H1 (cell line): ENCODE measurements at regions not wholly inside any gene's neighbourhood (a gene's known extent, or its start where the extent isn't known, plus 50 kb on each side); places are given as distances from the start of the nearest gene placed in this dataset.

Experiments used
- CTCF ChIA-PET: fragments of 300-600 bp; sonication (Branson Sonifier 250); formaldehyde crosslinking; loops from one replicate; lab custom pipeline; 2021; ENCODE audit not compliant: partially characterized antibody; lab: Charles Lee
- POLR2A ChIA-PET: fragments of 300-600 bp; sonication (Branson Sonifier 250); formaldehyde crosslinking; loops from one replicate; lab custom pipeline; 2021; ENCODE audit warnings: inconsistent platforms; ENCODE audit not compliant: partially characterized antibody; lab: Charles Lee
- DNase-seq, 2 experiments: peaks; one replicate each; pipeline versions ENCODE4 v3.0.0 to v3.0.0-alpha.2; 2010 to 2022; ENCODE audit warnings: low spot score in 2 of 2, low read depth in 1 of 2, mixed read lengths in 1 of 2
- FAIRE-seq: peaks from 2 replicates; lab custom pipeline; 2011; peaks lifted over from hg19 to GRCh38; lab: Jason Lieb, UNC
- H2AFZ ChIP-seq: 2 replicates; pipeline ENCODE4 v1.8.1; 2012; ENCODE audit warnings: low read length, inconsistent platforms
- H2AK5ac ChIP-seq: 2 replicates; pipeline ENCODE4 v1.6.1; 2013; ENCODE audit warnings: low read depth, low read length
- H2BK120ac ChIP-seq: replicated peaks from 2 replicates; pipeline ENCODE3; 2013; ENCODE audit warnings: low read depth, low read length, inconsistent platforms
- H2BK12ac ChIP-seq: 2 replicates; pipeline ENCODE4 v1.6.1; 2013; ENCODE audit warnings: low read depth, low read length
- H2BK15ac ChIP-seq: 2 replicates; pipeline ENCODE4 v1.6.1; 2013; ENCODE audit warnings: low read length
- H2BK20ac ChIP-seq: 2 replicates; pipeline ENCODE4 v1.6.1; 2013; ENCODE audit warnings: low read length
- H2BK5ac ChIP-seq: 2 replicates; pipeline ENCODE4 v1.6.1; 2013; ENCODE audit warnings: low read depth, low read length
- H3K14ac ChIP-seq: 2 replicates; pipeline ENCODE4 v1.6.1; 2013; ENCODE audit warnings: inconsistent platforms; ENCODE audit not compliant: insufficient read length
- H3K18ac ChIP-seq: 2 replicates; pipeline ENCODE4 v1.6.1; 2013; ENCODE audit warnings: low read length; ENCODE audit errors: extremely low read depth
- H3K23ac ChIP-seq: 2 replicates; pipeline ENCODE4 v1.6.1; 2013; ENCODE audit warnings: inconsistent platforms; ENCODE audit not compliant: insufficient read length
- H3K23me2 ChIP-seq: 2 replicates; pipeline ENCODE4 v1.6.1; 2013; ENCODE audit warnings: low read depth, low read length
- H3K27ac ChIP-seq: 2 replicates; pipeline ENCODE4 v1.6.1; 2011; ENCODE audit warnings: low read depth, low read length, inconsistent platforms
- H3K27me3 ChIP-seq, 4 experiments: replicated peaks in 1 of 4; 1 replicate in 1 of 4; 2 replicates in 3 of 4; pipeline versions ENCODE4 v1.6.1 to v1.8.1; 2011 to 2013; ENCODE audit warnings: low read length in 3 of 4, mild to moderate bottlenecking in 3 of 4, inconsistent platforms in 2 of 4, mixed read lengths in 2 of 4, moderate library complexity in 1 of 4; ENCODE audit not compliant: control insufficient read depth in 3 of 4, insufficient read depth in 3 of 4; ENCODE audit errors: extremely low read depth in 1 of 4
- H3K36me3 ChIP-seq, 4 experiments: 2 replicates each; pipeline versions ENCODE4 v1.6.1 to v1.8.1; 2011 to 2013; ENCODE audit warnings: mild to moderate bottlenecking in 4 of 4, low read length in 3 of 4, moderate library complexity in 2 of 4, control low read depth in 1 of 4, inconsistent platforms in 1 of 4; ENCODE audit not compliant: insufficient read depth in 4 of 4, control insufficient read depth in 2 of 4
- H3K4ac ChIP-seq: replicated peaks from 2 replicates; pipeline ENCODE3; 2013; ENCODE audit warnings: low read length, low read depth, mixed read lengths, inconsistent platforms; ENCODE audit not compliant: insufficient read length
- H3K4me1 ChIP-seq, 4 experiments: replicated peaks in 1 of 4; 1 replicate in 1 of 4; 2 replicates in 3 of 4; pipeline versions ENCODE4 v1.6.1 to v1.8.1; 2011 to 2013; ENCODE audit warnings: low read length in 3 of 4, inconsistent platforms in 2 of 4, mixed read lengths in 1 of 4; ENCODE audit not compliant: insufficient read depth in 4 of 4, control insufficient read depth in 3 of 4
- H3K4me2 ChIP-seq, 2 experiments: 2 replicates each; pipeline versions ENCODE4 v1.6.1 to v1.8.1; 2011 to 2013; ENCODE audit warnings: low read depth in 2 of 2, low read length in 2 of 2, control low read depth in 1 of 2, inconsistent platforms in 1 of 2, mild to moderate bottlenecking in 1 of 2; ENCODE audit not compliant: insufficient read depth in 1 of 2
- H3K4me3 ChIP-seq, 4 experiments: fragments of 200-600, 300-600 bp in 1 of 4; sonication (generic), shearing (Covaris generic), sonication (Bioruptor Twin) in 1 of 4; 2 replicates each; pipeline versions ENCODE4 v1.5.1 to v1.8.1; 2011 to 2016; ENCODE audit warnings: low read length in 4 of 4, low read depth in 3 of 4, control low read depth in 2 of 4, inconsistent platforms in 2 of 4, mild to moderate bottlenecking in 2 of 4, mixed read lengths in 1 of 4, moderate library complexity in 1 of 4; ENCODE audit not compliant: insufficient read depth in 2 of 4; ENCODE audit errors: extremely low read depth in 1 of 4
- H3K56ac ChIP-seq: replicated peaks from 2 replicates; pipeline ENCODE3; 2013; ENCODE audit warnings: low read depth, mild to moderate bottlenecking, mixed read lengths, low read length, inconsistent platforms; ENCODE audit not compliant: insufficient read length
- H3K79me1 ChIP-seq: 2 replicates; pipeline ENCODE4 v1.6.1; 2013; ENCODE audit warnings: low read depth, low read length, control low read depth
- H3K79me2 ChIP-seq, 2 experiments: 2 replicates each; pipeline versions ENCODE4 v1.6.1 to v1.8.1; 2012 to 2013; ENCODE audit warnings: low read length in 2 of 2, mild to moderate bottlenecking in 2 of 2, inconsistent platforms in 1 of 2; ENCODE audit not compliant: insufficient read depth in 2 of 2, control insufficient read depth in 1 of 2
- H3K9ac ChIP-seq, 4 experiments: replicated peaks in 1 of 4; 1 replicate in 1 of 4; 2 replicates in 3 of 4; pipeline versions ENCODE4 v1.6.1 to v1.8.1; 2011 to 2013; ENCODE audit warnings: low read depth in 3 of 4, low read length in 3 of 4, control low read depth in 2 of 4, mild to moderate bottlenecking in 2 of 4, moderate library complexity in 2 of 4, inconsistent platforms in 1 of 4; ENCODE audit errors: extremely low read depth in 1 of 4
- H3K9me3 ChIP-seq, 2 experiments: 2 replicates each; pipeline versions ENCODE4 v1.6.1 to v1.8.1; 2012 to 2013; ENCODE audit warnings: mild to moderate bottlenecking in 2 of 2, moderate library complexity in 2 of 2, control low read depth in 1 of 2, inconsistent platforms in 1 of 2, low read depth in 1 of 2, low read length in 1 of 2, mixed read lengths in 1 of 2; ENCODE audit not compliant: insufficient read depth in 2 of 2
- H4K20me1 ChIP-seq, 2 experiments: replicated peaks in 1 of 2; 2 replicates each; pipeline versions ENCODE3 to v1.8.1; 2011 to 2013; ENCODE audit warnings: inconsistent platforms in 2 of 2, low read length in 2 of 2, mild to moderate bottlenecking in 1 of 2; ENCODE audit not compliant: insufficient read depth in 2 of 2, control insufficient read depth in 1 of 2
- H4K5ac ChIP-seq: 2 replicates; pipeline ENCODE4 v1.6.1; 2013; ENCODE audit warnings: low read length, low read depth, mixed read lengths, inconsistent platforms; ENCODE audit not compliant: insufficient read length
- H4K8ac ChIP-seq: 2 replicates; pipeline ENCODE4 v1.8.0; 2013; ENCODE audit warnings: mild to moderate bottlenecking, moderate library complexity, low read length, inconsistent platforms; ENCODE audit not compliant: insufficient read depth; ENCODE audit errors: extremely low read depth
- H4K91ac ChIP-seq: replicated peaks from 2 replicates; pipeline ENCODE3; 2013; ENCODE audit warnings: low read length, mixed read lengths, inconsistent platforms; ENCODE audit not compliant: insufficient read length
- CBX5 ChIP-seq: fragments of 300-800, 300-1000 bp; sonication (generic); IDR thresholded peaks from 2 replicates; pipeline ENCODE4 v1.7.1; 2016; ENCODE audit warnings: antibody characterized with exemption, low read length, low read depth
- CTBP2 ChIP-seq: IDR thresholded peaks from 2 replicates; pipeline ENCODE4 v1.7.0; 2011; ENCODE audit warnings: borderline replicate concordance, mild to moderate bottlenecking, moderate library complexity, mixed read lengths, low read length; ENCODE audit not compliant: insufficient read depth, insufficient read length
- EZH2 ChIP-seq: fragments of 200-600 bp; sonication (generic); IDR thresholded peaks from 2 replicates; pipeline ENCODE4 v1.7.1; 2012; ENCODE audit warnings: low read depth, mild to moderate bottlenecking, moderate library complexity, low read length, inconsistent platforms; ENCODE audit not compliant: severe bottlenecking
- NRF1 ChIP-seq: IDR thresholded peaks from 2 replicates; pipeline ENCODE4 v1.6.1; 2011; ENCODE audit warnings: mild to moderate bottlenecking, low read depth, low read length, improper control_type of control experiment
- POLR2A ChIP-seq, 2 experiments: IDR thresholded peaks; 1 replicate in 1 of 2; 2 replicates in 1 of 2; pipeline ENCODE4 v1.6.1; 2011; ENCODE audit warnings: low read depth in 2 of 2, low read length in 2 of 2, mild to moderate bottlenecking in 2 of 2; ENCODE audit errors: control extremely low read depth in 1 of 2
- WGBS, 2 experiments: shearing (Covaris generic) in 1 of 2; methylation state at CpG; one replicate each; pipeline versions ENCODE4 v1.1.6 to v1.1.7; 2013 to 2015; ENCODE audit warnings: low lambda C conversion rate in 2 of 2, mixed read lengths in 2 of 2, inconsistent platforms in 1 of 2, low coverage in 1 of 2, missing lambda C conversion rate in 1 of 2; ENCODE audit not compliant: insufficient replicate concordance in 2 of 2, insufficient coverage in 1 of 2, insufficient read length in 1 of 2; ENCODE audit errors: extremely low coverage in 1 of 2, missing lambda C conversion rate in 1 of 2; 5-methylcytosine and 5-hydroxymethylcytosine counted together
- TF ChIP-seq, protein P1 (sequence below): IDR thresholded peaks from 2 replicates; pipeline ENCODE4 v1.6.1; 2012; ENCODE audit warnings: inconsistent platforms

DNA sequence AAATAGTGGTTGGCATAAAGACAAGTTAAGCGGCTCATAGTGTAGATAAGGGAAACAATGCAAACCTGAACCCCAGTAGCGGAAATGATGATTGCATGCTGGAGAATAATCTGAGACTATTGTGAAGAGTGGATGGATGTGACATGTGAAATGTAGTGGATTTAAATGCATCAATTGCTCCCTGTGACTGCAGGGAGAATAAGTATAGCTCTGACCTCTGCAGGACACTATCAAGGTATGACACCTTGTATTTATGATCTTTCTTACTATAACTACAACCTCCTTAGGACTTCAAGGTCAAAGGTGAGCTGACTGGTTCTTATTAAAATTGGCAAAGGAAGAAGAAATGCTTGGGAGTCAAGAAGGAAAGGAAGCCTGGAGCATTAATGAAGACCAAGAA is 285.6 kb downstream of the GRIN2B start:
- no peak overlapping the region for H4K91ac ChIP-seq
- no peaks in the 10 kb centered on the region; a peak in 1 of 7 replicates for H3K27me3 ChIP-seq
- ChIA-PET POLR2A (no interaction called here), CTCF (interaction anchor here (1.0 to 1.4 kb wide), 2 partner anchors 36 to 286 kb away, joined by 3 to 4 read pairs; no protein-coding TSS in a partner anchor)
- TF ChIP-seq POLR2A (IDR thresholded peaks at IDR 0.05; ENCODE audit: control extremely low read depth in 1 of 2, low read depth in 2 of 2, low read length in 2 of 2) (no peak), EZH2 (no peak), CBX5 (no peak), NRF1 (no peak), CTBP2 (no peak)
- TF ChIP-seq, protein P1, sequence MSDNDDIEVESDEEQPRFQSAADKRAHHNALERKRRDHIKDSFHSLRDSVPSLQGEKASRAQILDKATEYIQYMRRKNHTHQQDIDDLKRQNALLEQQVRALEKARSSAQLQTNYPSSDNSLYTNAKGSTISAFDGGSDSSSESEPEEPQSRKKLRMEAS: no peak
- no peaks in the 10 kb centered on the region for H3K23me2 ChIP-seq
- H3K23ac ChIP-seq: no peak overlapping the region
- H4K8ac ChIP-seq: no peak overlapping the region
- H3K79me2 ChIP-seq: no peaks in the 10 kb centered on the region
- H4K20me1 ChIP-seq: no peaks in the 10 kb centered on the region
- H3K9ac ChIP-seq: no peak overlapping the region
- 92% methylated on average over 2 of the region's 2 CpGs; no CpG with 5 or more reads in 1 of the 2 experiments for WGBS, 2 experiments
- H2BK15ac ChIP-seq: no peak overlapping the region
- no peaks in the 10 kb centered on the region for H3K36me3 ChIP-seq
- H2AFZ ChIP-seq: no peak overlapping the region
- H2BK12ac ChIP-seq: no peak overlapping the region
- no peak overlapping the region for H3K56ac ChIP-seq
- no peak overlapping the region for H3K4ac ChIP-seq
- no peak for DNase-seq
- no peak overlapping the region for H2BK5ac ChIP-seq
- H2BK120ac ChIP-seq: no peak overlapping the region
- no peak overlapping the region for H2BK20ac ChIP-seq
- no peak overlapping the region for H3K18ac ChIP-seq
- H2AK5ac ChIP-seq: no peak overlapping the region
- no peaks in the 10 kb centered on the region for H3K9me3 ChIP-seq
- H3K14ac ChIP-seq: no peak overlapping the region
- no peak overlapping the region for H3K27ac ChIP-seq
- H3K4me1 ChIP-seq: no peaks in the 10 kb centered on the region
- H3K4me3 ChIP-seq: no peak overlapping the region
- no peak for FAIRE-seq
- H4K5ac ChIP-seq: no peak overlapping the region
- H3K4me2 ChIP-seq: no peak overlapping the region
- H3K79me1 ChIP-seq: no peaks in the 10 kb centered on the region
